Naive thymus-derived CD4-positive, alpha-beta T cell (primary cell): ENCODE measurements at regions not wholly inside any gene's neighbourhood (a gene's known extent, or its start where the extent isn't known, plus 50 kb on each side); places are given as distances from the start of the nearest gene placed in this dataset.

ENCODE experiments used
- ATAC-seq: fragments of 150-1000 bp; cut with Tn5 transposase; 2 replicates; pipeline ENCODE4 v1.10.0; 2021; ENCODE audit warnings: mild to moderate bottlenecking, moderate library complexity
- CTCF ChIA-PET: fragments of 350-600 bp; sonication (Branson Sonifier 250); formaldehyde crosslinking; loops from one replicate; lab custom pipeline; 2021; ENCODE audit warnings: antibody characterized with exemption; lab: Charles Lee
- POLR2A ChIA-PET: fragments of 350-600 bp; sonication (Branson Sonifier 250); formaldehyde crosslinking; loops from one replicate; lab custom pipeline; 2021; ENCODE audit warnings: antibody characterized with exemption, inconsistent platforms; lab: Charles Lee
- DNase-seq, 9 donors: peaks; one replicate each; pipeline versions ENCODE4 v3.0.0 to v3.0.0-alpha.2; 2020 to 2022; ENCODE audit warnings: mixed read lengths in 1 of 9
- H3K27ac ChIP-seq: one replicate; pipeline ENCODE4 v1.7.0; 2013; ENCODE audit warnings: mild to moderate bottlenecking, low read depth, low read length, moderate library complexity
- H3K27me3 ChIP-seq, 2 donors: one replicate each; pipeline ENCODE4 v1.7.0; 2013; ENCODE audit warnings: low read length in 2 of 2, mild to moderate bottlenecking in 2 of 2, moderate library complexity in 2 of 2; ENCODE audit not compliant: control insufficient read depth in 2 of 2, insufficient read depth in 2 of 2
- H3K36me3 ChIP-seq, 3 experiments: 1 replicate in 2 of 3; 2 replicates in 1 of 3; pipeline ENCODE4 v1.7.0; 2013; ENCODE audit warnings: low read length in 3 of 3, mild to moderate bottlenecking in 3 of 3, moderate library complexity in 1 of 3; ENCODE audit not compliant: insufficient read depth in 3 of 3, control insufficient read depth in 2 of 3
- H3K4me1 ChIP-seq, 2 donors: one replicate each; pipeline ENCODE4 v1.7.0; 2013; ENCODE audit warnings: low read length in 2 of 2, mild to moderate bottlenecking in 2 of 2, moderate library complexity in 1 of 2; ENCODE audit not compliant: control insufficient read depth in 2 of 2, insufficient read depth in 2 of 2
- H3K4me3 ChIP-seq: 2 replicates; pipeline ENCODE4 v1.7.0; 2013; ENCODE audit warnings: mild to moderate bottlenecking, low read length
- H3K9me3 ChIP-seq, 3 experiments: 1 replicate in 2 of 3; 2 replicates in 1 of 3; pipeline ENCODE4 v1.7.0; 2013; ENCODE audit warnings: low read length in 3 of 3; ENCODE audit not compliant: control insufficient read depth in 2 of 3
- H3K27ac Mint-ChIP-seq, 9 donors: one replicate each; pipeline ENCODE4 v1.8.0; 2020 to 2022; ENCODE audit warnings: mixed read lengths in 9 of 9, mild to moderate bottlenecking in 8 of 9, moderate library complexity in 5 of 9, inconsistent platforms in 2 of 9
- H3K27me3 Mint-ChIP-seq, 5 donors: one replicate each; pipeline ENCODE4 v1.8.0; 2021 to 2022; ENCODE audit warnings: mixed read lengths in 5 of 5, mild to moderate bottlenecking in 1 of 5
- H3K36me3 Mint-ChIP-seq, 5 donors: one replicate each; pipeline ENCODE4 v1.8.0; 2020 to 2022; ENCODE audit warnings: mixed read lengths in 5 of 5, mild to moderate bottlenecking in 3 of 5, inconsistent platforms in 1 of 5
- H3K4me1 Mint-ChIP-seq, 7 donors: one replicate each; pipeline ENCODE4 v1.8.0; 2020 to 2022; ENCODE audit warnings: mixed read lengths in 7 of 7, mild to moderate bottlenecking in 3 of 7, inconsistent platforms in 1 of 7
- H3K4me3 Mint-ChIP-seq, 10 donors: one replicate each; pipeline ENCODE4 v1.8.0; 2020 to 2022; ENCODE audit warnings: mild to moderate bottlenecking in 10 of 10, mixed read lengths in 10 of 10, moderate library complexity in 6 of 10, inconsistent platforms in 2 of 10
- H3K9me3 Mint-ChIP-seq, 11 donors: one replicate each; pipeline ENCODE4 v1.8.0; 2020 to 2022; ENCODE audit warnings: mixed read lengths in 11 of 11, mild to moderate bottlenecking in 4 of 11, inconsistent platforms in 1 of 11, moderate library complexity in 1 of 11
- intact Hi-C, 2 donors: fragments of 100-400 bp; cut with micrococcal nuclease; formaldehyde crosslinking; loops; one replicate each; pipeline ENCODE4 v1.15.1; 2023

DNA sequence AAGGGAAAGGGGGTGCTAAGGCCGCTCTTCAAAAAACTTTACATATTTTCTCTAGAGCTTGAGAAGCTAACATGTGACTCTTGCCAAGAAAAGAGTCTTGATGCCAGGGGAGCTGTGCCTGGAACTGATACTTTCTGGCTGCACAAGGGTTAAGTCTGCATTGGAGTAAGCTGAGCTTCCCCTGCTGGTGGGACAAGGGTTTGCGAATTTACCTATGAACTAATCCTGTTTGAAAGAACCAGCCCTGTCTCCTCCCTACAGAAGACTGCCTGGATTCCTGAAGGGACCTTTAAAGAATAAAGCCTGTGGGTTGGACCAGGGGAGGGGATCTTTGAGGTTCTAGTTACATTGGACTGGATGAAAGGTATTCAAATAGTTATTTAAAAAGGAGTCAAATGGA is 58.3 kb upstream of the EPHA3 start:
- Histone ChIP-seq H3K27me3 (no peaks in the 10 kb centered on the region), H3K4me3 (no peak overlapping the region), H3K4me1 (no peaks in the 10 kb centered on the region), H3K27ac (no peak overlapping the region), H3K36me3 (no peaks in the 10 kb centered on the region), H3K9me3 (no peaks in the 10 kb centered on the region)
- H3K4me1 Mint-ChIP-seq: no peaks in the 10 kb centered on the region
- H3K36me3 Mint-ChIP-seq: no peaks in the 10 kb centered on the region
- ATAC-seq (no peak), DNase-seq (no peak)
- intact Hi-C loops: no loop called here
- H3K9me3 Mint-ChIP-seq: peaks cover 0 to 9% (median 0%) of the 10 kb centered on the region in 11 donors
- ChIA-PET POLR2A (no interaction called here), CTCF (no interaction called here)
- H3K27me3 Mint-ChIP-seq: no peaks in the 10 kb centered on the region
- H3K4me3 Mint-ChIP-seq: no peak overlapping the region
- no peak overlapping the region for H3K27ac Mint-ChIP-seq

DNA sequence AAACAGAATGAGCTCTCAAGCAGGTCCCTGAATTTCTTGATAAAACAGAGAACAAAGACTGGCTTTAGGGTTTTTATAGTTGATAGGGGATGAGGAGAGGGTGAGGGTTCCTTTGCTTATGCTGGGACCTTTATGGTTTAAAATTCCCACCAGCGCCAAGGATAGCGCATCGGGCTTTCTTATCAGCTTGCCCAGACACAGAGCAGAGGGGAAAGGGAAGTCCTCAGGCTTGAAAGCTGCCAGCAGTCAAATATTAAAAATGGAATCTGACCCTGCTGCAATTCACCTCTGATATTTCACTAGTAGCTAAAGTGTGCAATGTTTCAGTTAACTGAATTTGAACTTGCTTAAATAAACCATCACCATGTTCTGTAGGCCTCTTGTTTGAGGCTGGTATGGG is 55.0 kb upstream of the EPHA3 start:
- intact Hi-C loops: no loop called here
- Histone ChIP-seq H3K4me1 (no peaks in the 10 kb centered on the region), H3K27ac (no peak overlapping the region), H3K4me3 (no peak overlapping the region), H3K27me3 (no peaks in the 10 kb centered on the region), H3K36me3 (no peaks in the 10 kb centered on the region), H3K9me3 (peaks cover 0 to 5% (median 0%) of the 10 kb centered on the region in 3 experiments)
- CTCF ChIA-PET: no interaction called here
- no peak for DNase-seq
- H3K27ac Mint-ChIP-seq: no peak overlapping the region
- POLR2A ChIA-PET: no interaction called here
- H3K4me1 Mint-ChIP-seq: peaks cover 0 to 1% (median 0%) of the 10 kb centered on the region in 7 donors
- no peaks in the 10 kb centered on the region for H3K36me3 Mint-ChIP-seq
- H3K27me3 Mint-ChIP-seq: no peaks in the 10 kb centered on the region
- no peak overlapping the region for H3K4me3 Mint-ChIP-seq
- peaks cover 0 to 12% (median 1%) of the 10 kb centered on the region in 11 donors for H3K9me3 Mint-ChIP-seq
- no peak for ATAC-seq

DNA sequence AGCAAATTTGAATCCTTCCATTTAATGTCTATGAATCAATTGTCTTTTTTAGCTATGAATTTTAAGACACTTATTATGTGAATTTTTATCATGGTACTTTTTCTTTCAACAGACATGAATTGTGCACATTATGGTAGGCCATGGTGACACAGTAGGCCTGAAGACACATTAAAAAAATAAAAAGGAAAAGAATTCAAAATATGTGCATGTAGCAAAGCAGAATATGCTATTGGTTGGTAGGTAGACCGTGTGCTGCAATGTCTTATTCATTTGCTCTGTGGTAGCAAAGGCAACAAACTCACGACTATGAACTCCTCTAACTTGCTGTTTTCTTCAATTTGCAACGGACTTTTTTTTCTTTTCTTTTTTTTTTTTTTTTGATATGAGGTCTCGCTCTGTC is 50.0 kb upstream of the EPHA3 start:
- no peak overlapping the region for H3K27ac Mint-ChIP-seq
- Histone ChIP-seq H3K9me3 (peaks cover 0 to 5% (median 0%) of the 10 kb centered on the region in 3 experiments), H3K27me3 (no peaks in the 10 kb centered on the region), H3K36me3 (no peaks in the 10 kb centered on the region), H3K27ac (no peak overlapping the region), H3K4me1 (no peaks in the 10 kb centered on the region), H3K4me3 (no peak overlapping the region)
- peaks cover 0 to 7% (median 3%) of the 10 kb centered on the region in 11 donors for H3K9me3 Mint-ChIP-seq
- no peak overlapping the region for H3K4me3 Mint-ChIP-seq
- peaks cover 0 to 1% (median 0%) of the 10 kb centered on the region in 7 donors for H3K4me1 Mint-ChIP-seq
- POLR2A ChIA-PET: no interaction called here
- H3K36me3 Mint-ChIP-seq: no peaks in the 10 kb centered on the region
- DNase-seq (no peak), ATAC-seq (no peak)
- H3K27me3 Mint-ChIP-seq: no peaks in the 10 kb centered on the region
- CTCF ChIA-PET: no interaction called here
- intact Hi-C loops: no loop called here
